GM12878 (cell line): ENCODE measurements at regions not wholly inside any gene's neighbourhood (a gene's known extent, or its start where the extent isn't known, plus 50 kb on each side); places are given as distances from the start of the nearest gene placed in this dataset.

Experiments used
- ATAC-seq: fragments of 200-7000 bp; cut with Tn5 transposase; 3 replicates; pipeline ENCODE4 v1.9.1; 2020; ENCODE audit warnings: mild to moderate bottlenecking, moderate library complexity
- BruUV-seq: library from RNA; stranded (reverse); fragments of 400-500 nt; replicated peaks from 2 replicates; lab custom pipeline; 2021; lab: Mats Ljungman, UMichigan
- CTCF ChIA-PET: fragments of 300-600 bp; sonication (Branson Sonifier 250); formaldehyde crosslinking; extraction: SDS; loops from one replicate; lab custom pipeline; 2021; ENCODE audit warnings: inconsistent platforms; lab: Yijun Ruan, JAX
- POLR2A ChIA-PET: fragments of 350-600 bp; formaldehyde crosslinking; extraction: SDS; loops from one replicate; lab custom pipeline; 2021; ENCODE audit warnings: inconsistent platforms; lab: Charles Lee
- RAD21 ChIA-PET: fragments of 300-600 bp; sonication (Branson Sonifier 250); formaldehyde crosslinking; loops from one replicate; lab custom pipeline; 2023; ENCODE audit warnings: antibody characterized with exemption; ENCODE audit not compliant: unreplicated experiment; lab: Charles Lee
- SMC1A ChIA-PET: fragments of 300-600 bp; sonication (Branson Sonifier 250); formaldehyde crosslinking; loops from one replicate; lab custom pipeline; 2023; ENCODE audit not compliant: unreplicated experiment, uncharacterized antibody; lab: Charles Lee
- DNase-seq: peaks from one replicate; pipeline ENCODE4 v3.0.0-alpha.2; 2011; ENCODE audit warnings: low read depth, low spot score
- FAIRE-seq: peaks from 3 replicates; lab custom pipeline; 2011; peaks lifted over from hg19 to GRCh38; lab: Jason Lieb, UNC
- H2AFZ ChIP-seq: 2 replicates; pipeline ENCODE4 v1.6.0; 2011; ENCODE audit warnings: low read depth, low read length, control low read depth; ENCODE audit not compliant: control insufficient read depth
- H3K27ac ChIP-seq: 2 replicates; pipeline ENCODE4 v1.5.1; 2011; ENCODE audit warnings: control low read depth; ENCODE audit not compliant: control insufficient read depth, insufficient read depth
- H3K27me3 ChIP-seq, 2 experiments: replicated peaks in 1 of 2; 2 replicates each; pipeline versions ENCODE4 v1.6.0 to v1.6.1; 2011; ENCODE audit warnings: low read length in 1 of 2; ENCODE audit not compliant: control insufficient read depth in 2 of 2, insufficient read depth in 2 of 2
- H3K36me3 ChIP-seq, 2 experiments: 2 replicates each; pipeline ENCODE4 v1.5.1; 2011; ENCODE audit warnings: low read length in 1 of 2; ENCODE audit not compliant: control insufficient read depth in 2 of 2, insufficient read depth in 2 of 2
- H3K4me1 ChIP-seq: 2 replicates; pipeline ENCODE4 v1.6.1; 2011; ENCODE audit warnings: mild to moderate bottlenecking, low read length, moderate library complexity, mixed read lengths; ENCODE audit not compliant: control insufficient read depth, insufficient read depth
- H3K4me2 ChIP-seq: 2 replicates; pipeline ENCODE4 v1.6.0; 2011; ENCODE audit warnings: control low read depth; ENCODE audit not compliant: control insufficient read depth, insufficient read depth
- H3K4me3 ChIP-seq: fragments of 200-600 bp; sonication (generic); 2 replicates; pipeline ENCODE4 v1.5.1; 2016
- H3K79me2 ChIP-seq: 2 replicates; pipeline ENCODE4 v1.6.0; 2011; ENCODE audit warnings: low read length; ENCODE audit not compliant: control insufficient read depth, insufficient read depth
- H3K9ac ChIP-seq: 2 replicates; pipeline ENCODE4 v1.8.0; 2011; ENCODE audit warnings: low read length, control low read depth, mixed read lengths; ENCODE audit not compliant: control insufficient read depth, insufficient read depth
- H3K9me3 ChIP-seq: replicated peaks from 3 replicates; pipeline ENCODE4 v1.5.1; 2011; ENCODE audit warnings: mild to moderate bottlenecking, low read length; ENCODE audit not compliant: control insufficient read depth, insufficient read depth
- H4K20me1 ChIP-seq: 2 replicates; pipeline ENCODE4 v1.6.0; 2011; ENCODE audit not compliant: control insufficient read depth, insufficient read depth
- E4F1 ChIP-seq: fragments of 450-650 bp; IDR thresholded peaks from 2 replicates; pipeline ENCODE4 v1.6.1; 2018; ENCODE audit warnings: borderline replicate concordance, mild to moderate bottlenecking; ENCODE audit not compliant: partially characterized antibody
- EP300 ChIP-seq, 2 experiments: fragments of 150-350 bp in 1 of 2; IDR thresholded peaks; 2 replicates each; pipeline ENCODE4 v1.6.1; 2011 to 2012; ENCODE audit warnings: low read depth in 2 of 2, low read length in 2 of 2, borderline replicate concordance in 1 of 2, improper control_type of control experiment in 1 of 2, inconsistent platforms in 1 of 2; ENCODE audit not compliant: control insufficient read depth in 1 of 2
- HDAC6 ChIP-seq: fragments of 200-600 bp; sonication (generic); IDR thresholded peaks from one replicate; pipeline ENCODE4 v1.8.0; 2017; ENCODE audit warnings: antibody characterized with exemption; ENCODE audit not compliant: unreplicated experiment
- IKZF1 ChIP-seq: fragments of 450-650 bp; conservative IDR thresholded peaks from 2 replicates; pipeline ENCODE4 v1.6.1; 2017; ENCODE audit warnings: antibody characterized with exemption, mild to moderate bottlenecking
- NFYB ChIP-seq: IDR thresholded peaks from 2 replicates; pipeline ENCODE4 v1.6.1; 2011; ENCODE audit warnings: low read depth, mild to moderate bottlenecking, low read length, improper control_type of control experiment, moderate library complexity; ENCODE audit not compliant: insufficient read depth
- ZBTB11 ChIP-seq: fragments of 450-650 bp; formaldehyde crosslinking; IDR thresholded peaks from 2 replicates; pipeline ENCODE4 v1.5.0; 2022; ENCODE audit warnings: mild to moderate bottlenecking, missing genetic modification characterization
- WGBS: methylation state at CpG from one replicate; pipeline ENCODE4 v1.1.6; 2016; ENCODE audit warnings: low lambda C conversion rate; ENCODE audit not compliant: insufficient replicate concordance, insufficient coverage; ENCODE audit errors: missing lambda C conversion rate; 5-methylcytosine and 5-hydroxymethylcytosine counted together
- in situ Hi-C: fragments of 300-500 bp; cut with MboI; formaldehyde crosslinking; loops from 9 replicates; pipeline ENCODE4 v1.14.3; 2018; ENCODE audit warnings: mixed read lengths
- intact Hi-C: fragments of 100-400 bp; cut with micrococcal nuclease; formaldehyde crosslinking; loops from one replicate; pipeline ENCODE4 v1.14.2; 2022; ENCODE audit not compliant: unreplicated experiment

DNA sequence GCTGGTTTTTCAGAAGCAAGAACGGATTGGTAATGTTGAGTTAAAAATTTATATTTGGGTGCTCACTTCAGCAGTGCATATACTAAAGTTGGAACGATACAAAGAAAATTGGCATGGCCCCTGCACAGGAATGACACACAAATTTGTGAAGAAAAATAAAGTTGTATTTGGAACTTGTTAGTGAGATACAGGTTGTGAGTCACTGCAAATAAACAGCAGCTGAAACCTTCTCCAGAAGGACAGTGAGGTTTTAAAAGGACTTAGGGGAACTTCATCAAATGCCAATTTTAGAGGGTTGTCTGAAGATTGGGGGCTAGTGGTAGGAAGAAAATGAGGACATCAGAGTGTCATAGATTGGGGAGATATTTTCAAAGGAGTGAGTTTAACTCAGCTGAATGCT lies 79.7 kb upstream of the ELOVL6 start:
- H3K4me2 ChIP-seq, result no peak overlapping the region
- no peaks in the 10 kb centered on the region for H3K27me3 ChIP-seq
- no TSS peak for BruUV-seq
- no peak overlapping the region for H3K9ac ChIP-seq
- H4K20me1 ChIP-seq, result no peaks in the 10 kb centered on the region
- FAIRE-seq, result no peak
- no peak overlapping the region for H3K27ac ChIP-seq
- in situ Hi-C loops (no loop called here), intact Hi-C loops (no loop called here)
- no peaks in the 10 kb centered on the region for H3K36me3 ChIP-seq
- no peaks in the 10 kb centered on the region for H3K4me1 ChIP-seq
- no peaks in the 10 kb centered on the region for H3K79me2 ChIP-seq
- 26% methylated on average over 2 of the region's 2 CpGs for WGBS
- ChIA-PET SMC1A (interaction anchor here (0.7 to 2.9 kb wide), 4 partner anchors 9 to 539 kb away, joined by 4 to 8 read pairs (median 4); no protein-coding TSS in a partner anchor), CTCF (interaction anchor here (1.0 to 1.1 kb wide), 2 partner anchors 37 to 227 kb away, joined by 3 to 4 read pairs; no protein-coding TSS in a partner anchor), RAD21 (interaction anchor here (1.9 kb wide), 1 partner anchor 37 kb away, joined by 5 read pairs; no protein-coding TSS in a partner anchor), POLR2A (interaction anchor here (0.6 kb wide), 1 partner anchor 25 kb away, joined by 4 read pairs; no protein-coding TSS in a partner anchor)
- no peak overlapping the region for H3K4me3 ChIP-seq
- no peak for ATAC-seq
- DNase-seq, result no peak
- no peak overlapping the region for H2AFZ ChIP-seq
- no peaks in the 10 kb centered on the region for H3K9me3 ChIP-seq
- TF ChIP-seq ZBTB11, result no peak
- no peak for TF ChIP-seq E4F1
- no peak for TF ChIP-seq EP300 (IDR thresholded peaks at IDR 0.05; ENCODE audit: borderline replicate concordance in 1 of 2, control insufficient read depth in 1 of 2, low read depth in 2 of 2, low read length in 2 of 2)
- TF ChIP-seq HDAC6, result no peak
- TF ChIP-seq NFYB, result no peak
- no peak for TF ChIP-seq IKZF1
